Lung microvascular endothelial cell (primary cell): ENCODE measurements at regions not wholly inside any gene's neighbourhood (a gene's known extent, or its start where the extent isn't known, plus 50 kb on each side); places are given as distances from the start of the nearest gene placed in this dataset.
"Not testable (repeated sequence)": the region's sequence is repeated elsewhere in the genome, so short reads cannot be mapped to it uniquely, and the experiment has no call there.

Experiments
- DNase-seq, 2 donors: peaks; one replicate each; pipeline versions ENCODE4 v3.0.0 to v3.0.0-alpha.2; 2010; ENCODE audit warnings: low read depth in 2 of 2

- not testable (repeated sequence) for DNase-seq
Observed at GRCh38 chr11:116667318-116667717, 105.5 kb downstream of the BUD13 start.

DNA sequence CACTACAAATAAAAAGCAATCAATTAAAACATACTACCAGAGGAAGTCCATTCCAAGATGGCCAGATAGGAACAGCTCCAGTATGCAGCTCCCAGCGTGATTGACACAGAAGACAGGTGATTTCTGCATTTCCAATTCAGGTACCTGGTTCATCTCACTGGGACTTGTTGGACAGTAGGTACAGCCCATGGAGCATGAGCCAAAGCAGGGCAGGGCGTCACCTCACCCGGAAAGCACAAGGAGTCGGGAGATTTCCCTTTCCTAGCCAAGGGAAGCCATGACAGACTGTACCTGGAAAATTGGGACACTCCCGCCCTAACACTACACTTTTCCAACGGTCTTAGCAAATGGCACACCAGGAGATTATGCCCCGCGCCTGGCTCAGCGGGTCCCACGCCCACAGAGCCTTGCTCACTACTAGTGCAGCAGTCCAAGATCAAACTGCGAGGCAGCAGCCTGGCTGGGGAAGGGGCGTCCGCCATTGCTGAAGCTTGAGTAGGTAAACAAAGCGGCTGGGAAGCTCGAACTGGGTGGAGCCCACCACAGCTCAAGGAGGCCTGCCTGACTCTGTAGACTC, 106.0 kb downstream of the BUD13 start:
- DNase-seq = not testable (repeated sequence)

DNA sequence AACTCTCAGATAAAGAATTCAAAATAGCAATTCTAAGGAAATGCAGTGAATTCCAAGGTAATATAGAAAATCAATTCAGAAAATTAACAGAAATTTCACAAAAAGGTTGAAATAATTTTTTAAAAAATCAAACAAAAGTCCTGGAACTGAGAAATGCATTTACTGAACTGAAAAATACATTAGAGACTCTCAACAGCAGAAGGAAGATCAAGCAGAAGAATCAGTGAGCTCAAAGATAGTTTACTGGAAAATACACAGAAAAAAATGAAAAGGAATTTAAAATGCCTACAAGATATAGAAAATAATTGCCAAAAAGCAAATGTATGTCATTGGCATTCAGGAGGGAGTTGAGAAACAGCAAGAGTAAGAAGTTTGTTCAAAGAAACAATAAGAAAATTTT, 107.3 kb downstream of the BUD13 start:
- no peak for DNase-seq

DNA sequence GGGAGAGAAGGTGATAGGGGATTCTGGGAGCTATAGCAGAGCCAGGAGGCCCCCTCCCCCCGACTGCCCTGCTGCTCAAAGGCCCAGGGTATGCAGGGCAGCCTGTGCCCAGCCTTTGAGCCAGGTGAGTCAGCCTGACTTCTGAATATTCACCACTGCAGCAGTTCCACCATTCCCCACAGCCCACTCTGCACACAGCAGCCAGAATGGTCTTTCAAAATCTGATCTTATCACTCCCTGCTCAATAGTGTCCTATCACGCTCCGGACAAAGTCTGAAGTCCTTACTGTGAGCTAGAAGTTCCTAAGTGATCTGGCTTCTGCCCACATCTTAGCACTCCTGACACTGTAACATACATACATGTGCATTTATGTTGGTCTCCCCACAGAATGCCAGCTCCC, 111.7 kb downstream of the BUD13 start:
- DNase-seq = no peak

- DNase-seq = no peak
Observed at GRCh38 chr11:116660011-116660410, 112.8 kb downstream of the BUD13 start.

DNA sequence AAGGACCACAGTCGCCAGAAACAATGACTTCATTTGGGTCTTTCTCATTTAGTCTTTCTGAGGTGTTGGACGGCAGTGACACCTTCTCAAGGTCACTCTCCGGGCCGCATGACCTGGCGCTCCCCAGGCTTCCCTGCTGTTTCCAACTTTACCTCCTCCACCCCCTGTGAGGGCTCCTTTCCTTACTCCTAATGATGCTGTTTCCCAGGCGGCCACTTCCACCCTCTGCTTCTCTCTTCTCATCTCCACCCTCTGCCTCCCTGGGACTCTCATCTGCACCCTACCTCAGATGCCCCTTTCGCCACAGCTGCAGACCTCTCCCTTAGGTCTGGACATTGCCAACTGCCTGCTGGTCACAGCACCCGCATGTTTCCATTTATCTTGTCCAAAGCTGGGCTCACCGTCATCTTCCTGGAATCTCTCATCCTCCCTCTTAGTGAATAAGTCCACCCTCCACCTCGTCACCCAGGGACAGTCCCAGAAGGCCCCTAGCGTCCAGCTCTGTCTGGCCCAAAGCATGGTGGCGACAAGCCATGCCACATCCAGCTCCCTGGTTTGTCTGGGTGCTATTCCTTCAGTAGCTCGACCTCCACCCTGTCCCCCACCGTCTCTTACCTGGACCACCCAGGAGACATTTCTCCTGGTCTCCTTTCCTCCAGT, 113.8 kb downstream of the BUD13 start:
- DNase-seq = no peak

- DNase-seq = no peak
Observed at GRCh38 chr11:116657842-116658825, 114.7 kb downstream of the BUD13 start.

DNA sequence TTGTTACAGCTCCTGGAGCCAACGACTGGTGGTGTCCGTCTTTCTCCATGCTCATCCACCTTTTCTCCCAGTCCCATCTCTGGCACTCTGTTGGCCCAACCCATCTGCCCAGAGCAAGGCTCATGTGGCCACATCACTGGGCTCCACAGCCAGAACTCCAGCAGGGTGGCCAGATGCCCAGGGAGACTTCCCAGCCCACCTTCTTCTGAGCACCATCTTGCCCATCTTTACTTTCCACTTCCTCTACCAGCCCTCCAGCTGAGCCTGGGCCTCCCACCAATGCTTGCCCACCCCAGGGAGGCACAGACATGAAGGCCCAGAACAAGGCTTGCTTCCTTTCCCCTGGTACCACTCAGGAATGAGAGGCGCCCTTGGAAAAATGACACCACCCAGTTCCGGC, 116.8 kb downstream of the BUD13 start:
- no peak for DNase-seq

GRCh38 chr11:116654526-116654925, 118.3 kb downstream of the BUD13 start:
- DNase-seq = no peak

DNA sequence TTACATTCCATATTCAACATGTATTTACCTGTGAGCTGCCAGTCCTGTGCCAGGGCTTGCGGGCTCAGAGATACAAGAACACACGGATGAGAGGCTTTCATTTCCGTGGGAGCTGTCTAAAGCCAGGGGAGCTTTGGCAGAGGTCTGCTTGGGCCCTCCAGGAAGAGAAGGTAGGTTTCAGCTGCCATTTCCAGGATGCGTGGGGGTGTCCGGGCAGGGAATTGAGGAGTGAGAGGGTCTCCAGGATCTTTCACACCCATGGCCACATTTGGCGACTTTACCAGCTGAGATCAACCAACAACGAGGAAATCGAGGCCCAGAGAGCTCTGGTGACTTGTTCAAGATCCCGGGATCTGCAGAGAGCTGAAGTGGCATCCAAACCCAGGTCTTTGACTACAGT, 119.6 kb downstream of the BUD13 start:
- no peak for DNase-seq

GRCh38 chr11:116651737-116652237, 121.0 kb downstream of the BUD13 start:
- no peak for DNase-seq

DNA sequence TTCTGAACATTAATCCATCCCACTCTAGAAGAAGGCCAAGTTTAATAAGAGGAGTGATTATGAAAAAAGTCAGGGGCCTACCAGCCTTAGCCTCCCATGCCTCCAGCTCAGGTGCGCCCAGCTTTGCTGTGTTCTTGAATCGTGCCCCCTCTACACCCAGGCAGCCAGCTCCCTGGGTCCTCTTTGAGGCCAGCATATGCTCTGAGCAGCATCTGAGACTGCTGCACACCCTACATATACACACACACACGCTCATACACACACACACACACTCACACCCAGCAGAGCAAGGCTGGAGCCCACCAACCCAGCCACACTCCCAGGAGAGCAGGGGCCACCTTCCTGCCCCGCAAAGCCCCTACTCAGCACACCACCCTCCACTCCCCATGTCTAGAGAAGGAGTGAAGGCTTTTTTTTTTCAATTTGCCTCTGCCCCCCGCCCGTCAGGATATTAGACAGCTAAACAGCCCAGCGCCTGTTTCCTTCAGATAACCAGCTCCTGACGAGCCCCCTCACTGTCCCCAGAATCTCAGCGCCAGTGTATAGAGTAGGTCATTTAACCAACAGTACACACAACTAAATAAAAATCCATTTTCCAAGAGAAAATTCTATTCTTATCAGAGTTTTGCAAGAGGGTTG, 121.6 kb downstream of the BUD13 start:
- no peak for DNase-seq

GRCh38 chr11:116650052-116650451, 122.7 kb downstream of the BUD13 start:
- DNase-seq = no peak

- no peak for DNase-seq
Observed at GRCh38 chr11:116649268-116649667, 123.5 kb downstream of the BUD13 start.

- no peak for DNase-seq
Observed at GRCh38 chr11:116648247-116649174, 124.3 kb downstream of the BUD13 start.

GRCh38 chr11:116647305-116648080, 125.3 kb downstream of the BUD13 start:
- no peak for DNase-seq

- no peak for DNase-seq
Observed at GRCh38 chr11:116646191-116646590, 126.6 kb downstream of the BUD13 start.

DNA sequence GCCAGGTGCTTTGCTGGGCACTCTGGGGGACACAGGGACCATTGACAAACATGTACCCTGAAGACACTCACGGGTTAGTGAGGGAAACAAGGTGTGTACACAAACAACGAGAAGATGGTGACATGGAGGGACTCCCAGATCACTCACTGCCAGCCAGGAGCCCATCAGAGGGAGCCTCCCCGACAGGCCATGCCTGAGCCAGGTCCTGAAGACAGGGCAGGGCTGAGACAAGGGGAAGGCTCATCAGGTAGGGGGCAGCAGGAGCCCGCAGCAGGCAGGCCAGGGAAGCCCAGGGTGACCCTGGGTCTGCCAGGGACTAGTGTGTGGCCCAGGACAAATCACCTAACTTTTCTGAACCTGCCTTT, 127.9 kb downstream of the BUD13 start:
- no peak for DNase-seq

GRCh38 chr11:116644201-116644940, 128.4 kb downstream of the BUD13 start:
- DNase-seq = no peak
